PC-9 (cell line): ENCODE measurements at regions not wholly inside any gene's neighbourhood (a gene's known extent, or its start where the extent isn't known, plus 50 kb on each side); places are given as distances from the start of the nearest gene placed in this dataset.

Experiments
- CTCF ChIP-seq: fragments of 200-600 bp; sonication (generic); conservative IDR thresholded peaks from 2 replicates; pipeline ENCODE4 v1.6.1; 2017; ENCODE audit warnings: mixed run types, antibody characterized with exemption, mild to moderate bottlenecking, moderate library complexity
- EZH2 ChIP-seq: fragments of 200-600 bp; sonication (generic); IDR thresholded peaks from 2 replicates; pipeline ENCODE4 v1.8.0; 2017; ENCODE audit warnings: antibody characterized with exemption, low read depth

GRCh38 chr5:38680094-38680825 lies 123.8 kb upstream of the LIFR start:
- TF ChIP-seq CTCF: no peak
- TF ChIP-seq EZH2: no peak
